ENCODE measurements at regions not wholly inside any gene's neighbourhood (a gene's known extent, or its start where the extent isn't known, plus 50 kb on each side); places are given as distances from the start of the nearest gene placed in this dataset.

- TF ChIP-seq POLR2AphosphoS5 (IDR thresholded peaks at IDR 0.05): no peak
- TF ChIP-seq CTCF (IDR thresholded peaks at IDR 0.05): no peak
Observed at GRCh38 chr1:238823416-238823815, 563.0 kb upstream of the CHRM3 start.
